Stomach (tissue), 4 donors: ENCODE measurements at regions not wholly inside any gene's neighbourhood (a gene's known extent, or its start where the extent isn't known, plus 50 kb on each side); places are given as distances from the start of the nearest gene placed in this dataset.
"Not testable (repeated sequence)": the region's sequence is repeated elsewhere in the genome, so short reads cannot be mapped to it uniquely, and the experiment has no call there.

ENCODE experiments used
- EP300 ChIP-seq: sonication (generic); formaldehyde crosslinking; IDR thresholded peaks from one replicate; pipeline ENCODE4 v1.6.1; 2017; ENCODE audit warnings: antibody characterized with exemption
- POLR2A ChIP-seq, 4 donors: fragments of 450-650 bp; IDR thresholded peaks; one replicate each; pipeline ENCODE4 v1.6.1; 2016; ENCODE audit warnings: antibody characterized with exemption in 4 of 4, control low read depth in 2 of 4, mild to moderate bottlenecking in 1 of 4, moderate library complexity in 1 of 4
- POLR2AphosphoS5 ChIP-seq, 3 donors: sonication (generic); formaldehyde crosslinking; IDR thresholded peaks; one replicate each; pipeline ENCODE4 v1.6.1; 2016; ENCODE audit warnings: antibody characterized with exemption in 3 of 3
- TF ChIP-seq, protein P1 (sequence below), 7 experiments: fragments of 450-650 bp in 4 of 7; fragments of 200-600 bp in 3 of 7; sonication (generic) in 3 of 7; IDR thresholded peaks; one replicate each; pipeline ENCODE4 v1.5.1; 2016 to 2019; ENCODE audit warnings: antibody characterized with exemption in 7 of 7, control low read depth in 2 of 7, mild to moderate bottlenecking in 1 of 7

- TF ChIP-seq, protein P1, sequence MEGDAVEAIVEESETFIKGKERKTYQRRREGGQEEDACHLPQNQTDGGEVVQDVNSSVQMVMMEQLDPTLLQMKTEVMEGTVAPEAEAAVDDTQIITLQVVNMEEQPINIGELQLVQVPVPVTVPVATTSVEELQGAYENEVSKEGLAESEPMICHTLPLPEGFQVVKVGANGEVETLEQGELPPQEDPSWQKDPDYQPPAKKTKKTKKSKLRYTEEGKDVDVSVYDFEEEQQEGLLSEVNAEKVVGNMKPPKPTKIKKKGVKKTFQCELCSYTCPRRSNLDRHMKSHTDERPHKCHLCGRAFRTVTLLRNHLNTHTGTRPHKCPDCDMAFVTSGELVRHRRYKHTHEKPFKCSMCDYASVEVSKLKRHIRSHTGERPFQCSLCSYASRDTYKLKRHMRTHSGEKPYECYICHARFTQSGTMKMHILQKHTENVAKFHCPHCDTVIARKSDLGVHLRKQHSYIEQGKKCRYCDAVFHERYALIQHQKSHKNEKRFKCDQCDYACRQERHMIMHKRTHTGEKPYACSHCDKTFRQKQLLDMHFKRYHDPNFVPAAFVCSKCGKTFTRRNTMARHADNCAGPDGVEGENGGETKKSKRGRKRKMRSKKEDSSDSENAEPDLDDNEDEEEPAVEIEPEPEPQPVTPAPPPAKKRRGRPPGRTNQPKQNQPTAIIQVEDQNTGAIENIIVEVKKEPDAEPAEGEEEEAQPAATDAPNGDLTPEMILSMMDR (IDR thresholded peaks at IDR 0.05) = not testable (repeated sequence)
- TF ChIP-seq EP300; POLR2A (IDR thresholded peaks at IDR 0.05); POLR2AphosphoS5 (IDR thresholded peaks at IDR 0.05): not testable (repeated sequence)
Measured at GRCh38 chr3:86876504-86877181, 114.3 kb downstream of the VGLL3 start.
